ENCODE measurements at regions not wholly inside any gene's neighbourhood (a gene's known extent, or its start where the extent isn't known, plus 50 kb on each side); places are given as distances from the start of the nearest gene placed in this dataset.

- DNase-seq (ENCODE audit: low spot score): no peak
- H3K79me1 ChIP-seq (ENCODE audit: low read depth, low read length): no peaks in the 10 kb centered on the region
- no peak overlapping the region for H2AK5ac ChIP-seq (ENCODE audit: low read depth, low read length)
- no peak overlapping the region for H4K8ac ChIP-seq (ENCODE audit: low read depth, low read length)
- WGBS, 2 donors (ENCODE audit: extremely low coverage in 2 of 2, insufficient read length in 2 of 2, insufficient replicate concordance in 1 of 2): no CpG with 5 or more reads among the region's 3 CpGs
- no peak overlapping the region for H3K4me3 ChIP-seq (ENCODE audit: low read length in 2 of 2)
- H2BK12ac ChIP-seq (ENCODE audit: low read length): no peak overlapping the region
- no peak overlapping the region for H3K23ac ChIP-seq (ENCODE audit: low read depth, low read length, poor library complexity)
- no peak overlapping the region for H2BK120ac ChIP-seq (ENCODE audit: low read depth, low read length)
- H3K9me3 ChIP-seq (replicated peaks in 1 of 2; ENCODE audit: control insufficient read depth in 2 of 2, insufficient read depth in 1 of 2, low read depth in 1 of 2, low read length in 2 of 2): no peaks in the 10 kb centered on the region
- H3K4ac ChIP-seq (ENCODE audit: low read length): no peak overlapping the region
- no peak overlapping the region for H3K4me2 ChIP-seq (ENCODE audit: insufficient read depth, low read length, poor library complexity, severe bottlenecking)
- H4K91ac ChIP-seq (ENCODE audit: low read depth, low read length, poor library complexity): no peak overlapping the region
- no peak overlapping the region for H3K14ac ChIP-seq (ENCODE audit: low read length)
- H3K36me3 ChIP-seq (replicated peaks in 1 of 2; ENCODE audit: control insufficient read depth in 2 of 2, insufficient read depth in 2 of 2, low read length in 2 of 2): no peaks in the 10 kb centered on the region
- H2BK5ac ChIP-seq (ENCODE audit: low read length): no peak overlapping the region
- H3K9ac ChIP-seq (ENCODE audit: low read depth, low read length, poor library complexity): no peak overlapping the region
- no peak overlapping the region for H2BK15ac ChIP-seq (ENCODE audit: low read length)
- H3K27me3 ChIP-seq (ENCODE audit: control insufficient read depth in 3 of 3, insufficient read depth in 3 of 3, low read depth in 1 of 3, low read length in 3 of 3): no peaks in the 10 kb centered on the region
- no peaks in the 10 kb centered on the region for H3K4me1 ChIP-seq (ENCODE audit: control insufficient read depth in 2 of 2, insufficient read depth in 1 of 2, low read depth in 1 of 2, low read length in 2 of 2)
- H3K18ac ChIP-seq (ENCODE audit: low read length): no peak overlapping the region
- no peak overlapping the region for H2AFZ ChIP-seq (ENCODE audit: low read length)
- no peak overlapping the region for H3K27ac ChIP-seq (replicated peaks; ENCODE audit: low read length)
Observed at GRCh38 chr3:124597273-124597672, 133.0 kb upstream of the UMPS start.

GRCh38 chr3:124597979-124598378, 132.3 kb upstream of the UMPS start:
- WGBS, 2 donors (ENCODE audit: extremely low coverage in 2 of 2, insufficient read length in 2 of 2, insufficient replicate concordance in 1 of 2): no CpG with 5 or more reads among the region's 3 CpGs
- no peak overlapping the region for H3K9ac ChIP-seq (ENCODE audit: low read depth, low read length, poor library complexity)

GRCh38 chr3:124599147-124599765, 131.0 kb upstream of the UMPS start:
- DNase-seq (ENCODE audit: low spot score): no peak
- H3K18ac ChIP-seq (ENCODE audit: low read length): no peak overlapping the region
- no peak overlapping the region for H3K23ac ChIP-seq (ENCODE audit: low read depth, low read length, poor library complexity)
- H2BK15ac ChIP-seq (ENCODE audit: low read length): no peak overlapping the region
- H3K14ac ChIP-seq (ENCODE audit: low read length): no peak overlapping the region
- H2BK12ac ChIP-seq (ENCODE audit: low read length): no peak overlapping the region
- no peaks in the 10 kb centered on the region for H3K36me3 ChIP-seq (replicated peaks in 1 of 2; ENCODE audit: control insufficient read depth in 2 of 2, insufficient read depth in 2 of 2, low read length in 2 of 2)
- no peak overlapping the region for H3K4ac ChIP-seq (ENCODE audit: low read length)
- H2BK5ac ChIP-seq (ENCODE audit: low read length): no peak overlapping the region
- H4K91ac ChIP-seq (ENCODE audit: low read depth, low read length, poor library complexity): no peak overlapping the region
- no peak overlapping the region for H4K8ac ChIP-seq (ENCODE audit: low read depth, low read length)
- no peak overlapping the region for H2AK5ac ChIP-seq (ENCODE audit: low read depth, low read length)
- no peak overlapping the region for H3K4me2 ChIP-seq (ENCODE audit: insufficient read depth, low read length, poor library complexity, severe bottlenecking)
- no peak overlapping the region for H2BK120ac ChIP-seq (ENCODE audit: low read depth, low read length)
- H3K4me1 ChIP-seq (ENCODE audit: control insufficient read depth in 2 of 2, insufficient read depth in 1 of 2, low read depth in 1 of 2, low read length in 2 of 2): no peaks in the 10 kb centered on the region
- H2AFZ ChIP-seq (ENCODE audit: low read length): no peak overlapping the region
- no peaks in the 10 kb centered on the region for H3K9me3 ChIP-seq (replicated peaks in 1 of 2; ENCODE audit: control insufficient read depth in 2 of 2, insufficient read depth in 1 of 2, low read depth in 1 of 2, low read length in 2 of 2)
- H3K9ac ChIP-seq (ENCODE audit: low read depth, low read length, poor library complexity): no peak overlapping the region
- no peaks in the 10 kb centered on the region for H3K79me1 ChIP-seq (ENCODE audit: low read depth, low read length)
- no peak overlapping the region for H3K4me3 ChIP-seq (ENCODE audit: low read length in 2 of 2)
- no CpG with 5 or more reads among the region's 9 CpGs for WGBS, 2 donors (ENCODE audit: extremely low coverage in 2 of 2, insufficient read length in 2 of 2, insufficient replicate concordance in 1 of 2)
- no peaks in the 10 kb centered on the region for H3K27me3 ChIP-seq (ENCODE audit: control insufficient read depth in 3 of 3, insufficient read depth in 3 of 3, low read depth in 1 of 3, low read length in 3 of 3)
- H3K27ac ChIP-seq (replicated peaks; ENCODE audit: low read length): no peak overlapping the region

More at GRCh38 chr3:124597979-124598378, 132.3 kb upstream of the UMPS start:
- no peak overlapping the region for H3K23ac ChIP-seq (ENCODE audit: low read depth, low read length, poor library complexity)
- H3K14ac ChIP-seq (ENCODE audit: low read length): no peak overlapping the region
- no peak overlapping the region for H3K4ac ChIP-seq (ENCODE audit: low read length)
- DNase-seq (ENCODE audit: low spot score): no peak
- H2BK12ac ChIP-seq (ENCODE audit: low read length): no peak overlapping the region
- no peak overlapping the region for H3K18ac ChIP-seq (ENCODE audit: low read length)
- H4K8ac ChIP-seq (ENCODE audit: low read depth, low read length): no peak overlapping the region
- H2BK5ac ChIP-seq (ENCODE audit: low read length): no peak overlapping the region
- H3K9me3 ChIP-seq (replicated peaks in 1 of 2; ENCODE audit: control insufficient read depth in 2 of 2, insufficient read depth in 1 of 2, low read depth in 1 of 2, low read length in 2 of 2): no peaks in the 10 kb centered on the region
- H2AFZ ChIP-seq (ENCODE audit: low read length): no peak overlapping the region
- H3K4me3 ChIP-seq (ENCODE audit: low read length in 2 of 2): no peak overlapping the region
- no peak overlapping the region for H2BK120ac ChIP-seq (ENCODE audit: low read depth, low read length)
- no peak overlapping the region for H3K4me2 ChIP-seq (ENCODE audit: insufficient read depth, low read length, poor library complexity, severe bottlenecking)
- H3K79me1 ChIP-seq (ENCODE audit: low read depth, low read length): no peaks in the 10 kb centered on the region
- no peaks in the 10 kb centered on the region for H3K27me3 ChIP-seq (ENCODE audit: control insufficient read depth in 3 of 3, insufficient read depth in 3 of 3, low read depth in 1 of 3, low read length in 3 of 3)
- H2AK5ac ChIP-seq (ENCODE audit: low read depth, low read length): no peak overlapping the region
- H4K91ac ChIP-seq (ENCODE audit: low read depth, low read length, poor library complexity): no peak overlapping the region
- no peaks in the 10 kb centered on the region for H3K36me3 ChIP-seq (replicated peaks in 1 of 2; ENCODE audit: control insufficient read depth in 2 of 2, insufficient read depth in 2 of 2, low read length in 2 of 2)
- no peaks in the 10 kb centered on the region for H3K4me1 ChIP-seq (ENCODE audit: control insufficient read depth in 2 of 2, insufficient read depth in 1 of 2, low read depth in 1 of 2, low read length in 2 of 2)
- H3K27ac ChIP-seq (replicated peaks; ENCODE audit: low read length): no peak overlapping the region
- no peak overlapping the region for H2BK15ac ChIP-seq (ENCODE audit: low read length)

- no peak overlapping the region for H2BK12ac ChIP-seq (ENCODE audit: low read length)
- H3K79me1 ChIP-seq (ENCODE audit: low read depth, low read length): no peaks in the 10 kb centered on the region
- no peak overlapping the region for H3K23ac ChIP-seq (ENCODE audit: low read depth, low read length, poor library complexity)
- H3K4me3 ChIP-seq (ENCODE audit: low read length in 2 of 2): no peak overlapping the region
- no peak overlapping the region for H3K9ac ChIP-seq (ENCODE audit: low read depth, low read length, poor library complexity)
- H4K91ac ChIP-seq (ENCODE audit: low read depth, low read length, poor library complexity): no peak overlapping the region
- no peaks in the 10 kb centered on the region for H3K27me3 ChIP-seq (ENCODE audit: control insufficient read depth in 3 of 3, insufficient read depth in 3 of 3, low read depth in 1 of 3, low read length in 3 of 3)
- H3K18ac ChIP-seq (ENCODE audit: low read length): no peak overlapping the region
- H3K14ac ChIP-seq (ENCODE audit: low read length): no peak overlapping the region
- H3K9me3 ChIP-seq (replicated peaks in 1 of 2; ENCODE audit: control insufficient read depth in 2 of 2, insufficient read depth in 1 of 2, low read depth in 1 of 2, low read length in 2 of 2): no peaks in the 10 kb centered on the region
- WGBS, 2 donors (ENCODE audit: extremely low coverage in 2 of 2, insufficient read length in 2 of 2, insufficient replicate concordance in 1 of 2): no CpG with 5 or more reads among the region's 4 CpGs
- no peak overlapping the region for H3K4me2 ChIP-seq (ENCODE audit: insufficient read depth, low read length, poor library complexity, severe bottlenecking)
- H2BK120ac ChIP-seq (ENCODE audit: low read depth, low read length): no peak overlapping the region
- no peak for DNase-seq (ENCODE audit: low spot score)
- H2BK15ac ChIP-seq (ENCODE audit: low read length): no peak overlapping the region
- H3K36me3 ChIP-seq (replicated peaks in 1 of 2; ENCODE audit: control insufficient read depth in 2 of 2, insufficient read depth in 2 of 2, low read length in 2 of 2): no peaks in the 10 kb centered on the region
- H3K4ac ChIP-seq (ENCODE audit: low read length): no peak overlapping the region
- H3K4me1 ChIP-seq (ENCODE audit: control insufficient read depth in 2 of 2, insufficient read depth in 1 of 2, low read depth in 1 of 2, low read length in 2 of 2): no peaks in the 10 kb centered on the region
- no peak overlapping the region for H2AFZ ChIP-seq (ENCODE audit: low read length)
- H2BK5ac ChIP-seq (ENCODE audit: low read length): no peak overlapping the region
- no peak overlapping the region for H3K27ac ChIP-seq (replicated peaks; ENCODE audit: low read length)
- no peak overlapping the region for H4K8ac ChIP-seq (ENCODE audit: low read depth, low read length)
- H2AK5ac ChIP-seq (ENCODE audit: low read depth, low read length): no peak overlapping the region
Observed at GRCh38 chr3:124599779-124600693, 130.2 kb upstream of the UMPS start.

Measured in neuronal stem cell (in vitro differentiated cells).